ENCODE measurements at regions not wholly inside any gene's neighbourhood (a gene's known extent, or its start where the extent isn't known, plus 50 kb on each side); places are given as distances from the start of the nearest gene placed in this dataset.

DNA sequence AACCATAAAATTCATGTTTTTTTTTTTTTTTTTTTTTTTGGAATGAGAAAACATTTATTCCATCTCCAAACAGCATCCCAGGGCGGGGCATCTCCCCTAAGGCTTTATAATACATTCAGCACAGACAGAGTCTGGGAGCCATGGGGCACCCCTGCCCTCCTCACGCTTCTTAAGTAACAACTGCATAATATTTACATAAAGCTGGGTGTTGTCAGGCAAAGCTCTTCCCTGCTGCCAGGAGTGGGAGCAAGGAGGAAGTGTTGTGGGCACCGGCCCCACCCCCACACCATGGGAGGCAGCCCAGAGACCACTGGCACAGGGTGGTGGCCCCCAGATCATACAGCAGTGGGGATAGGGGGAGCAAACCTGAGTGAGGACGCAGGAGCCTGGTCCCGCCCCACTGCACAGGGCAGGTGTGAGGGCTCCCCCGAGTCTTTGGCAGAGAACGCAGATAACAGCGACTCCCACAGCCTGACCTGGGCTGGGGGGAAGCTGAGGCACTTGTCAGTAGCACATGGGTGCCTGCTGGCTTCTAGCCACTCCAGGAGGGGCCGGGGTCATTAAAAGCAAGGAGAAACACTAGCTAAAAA, 86.1 kb upstream of the CEP78 start:
- Histone ChIP-seq H3K9ac (ENCODE audit: low read depth, low read length, poor library complexity, severe bottlenecking) (no peak overlapping the region), H3K9me2 (replicated peaks; ENCODE audit: low read depth, low read length) (no peaks in the 10 kb centered on the region), H3K4me2 (ENCODE audit: low read depth, low read length, poor library complexity, severe bottlenecking) (no peak overlapping the region), H3K79me2 (ENCODE audit: insufficient read depth, low read length) (no peaks in the 10 kb centered on the region), H3K4me1 (ENCODE audit: insufficient read depth, low read length, poor library complexity, severe bottlenecking) (no peaks in the 10 kb centered on the region), H2AFZ (ENCODE audit: low read length) (no peak overlapping the region), H3K36me3 (ENCODE audit: insufficient read depth, low read length) (no peaks in the 10 kb centered on the region), H4K20me1 (ENCODE audit: insufficient read depth, low read length, poor library complexity, severe bottlenecking) (no peaks in the 10 kb centered on the region), H3K4me3 (ENCODE audit: low read length, poor library complexity, severe bottlenecking) (no peak overlapping the region), H3K27me3 (ENCODE audit: insufficient read depth, low read length, poor library complexity, severe bottlenecking) (no peaks in the 10 kb centered on the region), H3K9me3 (ENCODE audit: insufficient read depth, low read depth, low read length) (no peaks in the 10 kb centered on the region), H3F3A (ENCODE audit: low read depth) (no peaks in the 10 kb centered on the region)
- TF ChIP-seq EZH2phosphoT487 (IDR thresholded peaks at IDR 0.05; ENCODE audit: borderline replicate concordance) = no peak
- TF ChIP-seq, protein P1, sequence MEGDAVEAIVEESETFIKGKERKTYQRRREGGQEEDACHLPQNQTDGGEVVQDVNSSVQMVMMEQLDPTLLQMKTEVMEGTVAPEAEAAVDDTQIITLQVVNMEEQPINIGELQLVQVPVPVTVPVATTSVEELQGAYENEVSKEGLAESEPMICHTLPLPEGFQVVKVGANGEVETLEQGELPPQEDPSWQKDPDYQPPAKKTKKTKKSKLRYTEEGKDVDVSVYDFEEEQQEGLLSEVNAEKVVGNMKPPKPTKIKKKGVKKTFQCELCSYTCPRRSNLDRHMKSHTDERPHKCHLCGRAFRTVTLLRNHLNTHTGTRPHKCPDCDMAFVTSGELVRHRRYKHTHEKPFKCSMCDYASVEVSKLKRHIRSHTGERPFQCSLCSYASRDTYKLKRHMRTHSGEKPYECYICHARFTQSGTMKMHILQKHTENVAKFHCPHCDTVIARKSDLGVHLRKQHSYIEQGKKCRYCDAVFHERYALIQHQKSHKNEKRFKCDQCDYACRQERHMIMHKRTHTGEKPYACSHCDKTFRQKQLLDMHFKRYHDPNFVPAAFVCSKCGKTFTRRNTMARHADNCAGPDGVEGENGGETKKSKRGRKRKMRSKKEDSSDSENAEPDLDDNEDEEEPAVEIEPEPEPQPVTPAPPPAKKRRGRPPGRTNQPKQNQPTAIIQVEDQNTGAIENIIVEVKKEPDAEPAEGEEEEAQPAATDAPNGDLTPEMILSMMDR (conservative IDR thresholded peaks at IDR 0.05; ENCODE audit: low read length) = no peak

DNA sequence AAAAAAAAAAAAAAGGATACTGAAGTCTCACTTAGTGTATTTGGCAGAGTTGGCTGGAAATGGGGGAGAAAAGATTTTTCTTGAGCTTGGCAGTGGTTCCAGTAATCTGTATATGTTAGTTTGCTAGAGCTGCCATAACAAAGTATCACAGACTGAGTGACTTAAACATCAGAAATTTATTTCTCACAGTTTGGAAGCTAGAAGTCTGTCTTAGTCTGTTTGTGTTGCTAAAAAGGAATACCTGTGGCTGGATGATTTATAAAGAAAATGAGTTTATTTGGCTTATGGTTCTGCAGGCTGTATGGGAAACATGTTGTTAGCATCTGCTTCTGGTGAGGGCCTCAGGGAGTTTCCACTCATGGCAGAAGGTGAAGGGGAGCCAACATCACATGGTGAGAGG, 89.6 kb upstream of the CEP78 start:
- TF ChIP-seq, protein P1 (conservative IDR thresholded peaks at IDR 0.05; ENCODE audit: low read length) = no peak
- no peak for TF ChIP-seq EZH2phosphoT487 (IDR thresholded peaks at IDR 0.05; ENCODE audit: borderline replicate concordance)
- no peak overlapping the region for H3K4me2 ChIP-seq (ENCODE audit: low read depth, low read length, poor library complexity, severe bottlenecking)

DNA sequence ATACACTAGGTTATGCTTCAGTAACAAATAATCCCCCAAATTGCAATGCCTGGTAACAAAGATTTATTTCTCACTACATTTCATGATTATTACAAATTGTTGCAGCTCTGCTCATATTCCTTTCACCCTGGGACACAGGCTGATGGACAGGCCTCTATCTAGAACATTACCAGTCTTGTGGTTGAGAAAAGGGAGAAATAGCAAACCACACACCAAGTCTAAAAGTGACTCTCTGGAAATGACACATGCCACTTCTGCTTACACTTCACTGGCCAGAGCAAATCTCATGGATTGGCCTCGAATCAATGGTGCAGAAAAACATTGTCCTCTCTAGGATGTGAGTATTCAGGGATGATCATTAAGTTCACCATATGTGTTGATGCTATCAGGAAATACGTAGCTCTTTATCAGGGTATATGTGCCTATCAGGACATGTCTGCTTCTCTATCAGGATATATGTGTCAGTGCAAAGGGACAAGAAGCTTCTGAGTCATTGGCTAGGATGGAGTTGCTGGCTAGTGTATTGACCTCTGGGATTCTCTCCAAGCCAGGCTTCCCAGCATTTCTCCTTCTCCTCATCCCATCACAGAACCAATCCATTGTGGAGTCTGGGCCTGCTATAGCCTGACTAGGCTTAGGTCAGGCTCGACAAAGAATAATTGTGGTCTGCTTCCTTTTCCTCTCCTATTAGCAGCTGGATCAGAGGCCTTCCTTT, 91.1 kb upstream of the CEP78 start:
- Histone ChIP-seq H4K20me1 (ENCODE audit: insufficient read depth, low read length, poor library complexity, severe bottlenecking) (no peaks in the 10 kb centered on the region), H3F3A (ENCODE audit: low read depth) (no peaks in the 10 kb centered on the region), H3K79me2 (ENCODE audit: insufficient read depth, low read length) (no peaks in the 10 kb centered on the region), H3K4me2 (ENCODE audit: low read depth, low read length, poor library complexity, severe bottlenecking) (no peak overlapping the region), H3K4me3 (ENCODE audit: low read length, poor library complexity, severe bottlenecking) (no peak overlapping the region), H2AFZ (ENCODE audit: low read length) (no peak overlapping the region), H3K4me1 (ENCODE audit: insufficient read depth, low read length, poor library complexity, severe bottlenecking) (no peaks in the 10 kb centered on the region), H3K36me3 (ENCODE audit: insufficient read depth, low read length) (no peaks in the 10 kb centered on the region), H3K9me3 (ENCODE audit: insufficient read depth, low read depth, low read length) (peaks cover 4% of the 10 kb centered on the region; the same call in 1 of the 2 replicates), H3K27me3 (ENCODE audit: insufficient read depth, low read length, poor library complexity, severe bottlenecking) (no peaks in the 10 kb centered on the region), H3K9ac (ENCODE audit: low read depth, low read length, poor library complexity, severe bottlenecking) (no peak overlapping the region), H3K9me2 (replicated peaks; ENCODE audit: low read depth, low read length) (no peaks in the 10 kb centered on the region)
- TF ChIP-seq EZH2phosphoT487 (IDR thresholded peaks at IDR 0.05; ENCODE audit: borderline replicate concordance) = no peak
- TF ChIP-seq, protein P1 (conservative IDR thresholded peaks at IDR 0.05; ENCODE audit: low read length) = no peak

More for the DNA sequence above, 89.6 kb upstream of the CEP78 start:
- H3K27me3 ChIP-seq (ENCODE audit: insufficient read depth, low read length, poor library complexity, severe bottlenecking) = no peaks in the 10 kb centered on the region
- H3K9me3 ChIP-seq (ENCODE audit: insufficient read depth, low read depth, low read length) = peaks cover 4% of the 10 kb centered on the region; the same call in 1 of the 2 replicates
- H2AFZ ChIP-seq (ENCODE audit: low read length) = no peak overlapping the region
- H3K36me3 ChIP-seq (ENCODE audit: insufficient read depth, low read length) = no peaks in the 10 kb centered on the region
- no peak overlapping the region for H3K9ac ChIP-seq (ENCODE audit: low read depth, low read length, poor library complexity, severe bottlenecking)
- no peaks in the 10 kb centered on the region for H3F3A ChIP-seq (ENCODE audit: low read depth)
- no peaks in the 10 kb centered on the region for H3K9me2 ChIP-seq (replicated peaks; ENCODE audit: low read depth, low read length)
- no peaks in the 10 kb centered on the region for H4K20me1 ChIP-seq (ENCODE audit: insufficient read depth, low read length, poor library complexity, severe bottlenecking)
- H3K4me3 ChIP-seq (ENCODE audit: low read length, poor library complexity, severe bottlenecking) = no peak overlapping the region
- H3K79me2 ChIP-seq (ENCODE audit: insufficient read depth, low read length) = no peaks in the 10 kb centered on the region
- no peaks in the 10 kb centered on the region for H3K4me1 ChIP-seq (ENCODE audit: insufficient read depth, low read length, poor library complexity, severe bottlenecking)

Measured in Loucy (cell line).